ENCODE measurements at regions not wholly inside any gene's neighbourhood (a gene's known extent, or its start where the extent isn't known, plus 50 kb on each side); places are given as distances from the start of the nearest gene placed in this dataset.
"Not testable (repeated sequence)": the region's sequence is repeated elsewhere in the genome, so short reads cannot be mapped to it uniquely, and the experiment has no call there.

- DNase-seq: no peak
Observed at GRCh38 chr6:12476484-12476883, 186.3 kb downstream of the EDN1 start.

DNA sequence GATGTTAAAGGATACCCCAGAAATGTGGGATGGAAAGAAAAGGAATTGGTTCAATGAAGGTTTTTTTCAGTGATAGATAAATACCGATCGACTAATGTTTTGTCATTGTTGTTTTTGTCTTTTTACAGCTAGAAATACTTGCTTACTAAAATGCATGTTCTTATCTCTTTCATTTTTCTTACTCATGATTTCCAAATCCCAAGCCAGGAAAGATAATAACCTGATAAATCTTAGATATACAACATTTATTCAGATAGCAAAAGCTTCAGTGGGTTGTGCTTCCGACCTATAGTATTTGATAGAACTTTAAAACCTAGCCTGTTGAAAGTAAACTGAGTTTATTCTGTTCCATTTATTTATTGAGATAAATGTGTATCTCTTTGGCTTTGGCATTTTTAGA lies 187.5 kb downstream of the EDN1 start:
- no peak for DNase-seq

- no peak for DNase-seq
Observed at GRCh38 chr6:12478921-12479320, 188.8 kb downstream of the EDN1 start.

GRCh38 chr6:12479451-12479850 lies 189.3 kb downstream of the EDN1 start:
- no peak for DNase-seq

DNA sequence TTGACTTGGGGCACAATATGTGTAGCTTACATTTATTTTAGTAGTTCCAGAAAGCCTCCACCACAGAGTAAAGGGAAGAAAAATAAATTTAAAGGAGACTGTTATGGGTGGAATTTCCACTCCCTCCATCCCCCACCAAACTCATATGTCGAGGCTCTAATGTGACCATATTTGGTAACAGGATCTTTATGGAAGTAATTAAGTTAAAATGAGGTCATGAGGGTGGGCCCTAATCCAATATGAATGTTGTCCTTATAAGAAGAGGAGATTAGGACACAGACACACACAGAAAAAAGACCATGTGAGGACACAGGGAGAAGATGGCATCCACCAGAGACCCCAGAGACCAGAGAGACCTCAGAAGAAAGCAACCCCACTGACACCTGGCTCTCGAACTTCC lies 189.7 kb downstream of the EDN1 start:
- no peak for DNase-seq

GRCh38 chr6:12480379-12480778 lies 190.2 kb downstream of the EDN1 start:
- no peak for DNase-seq

DNA sequence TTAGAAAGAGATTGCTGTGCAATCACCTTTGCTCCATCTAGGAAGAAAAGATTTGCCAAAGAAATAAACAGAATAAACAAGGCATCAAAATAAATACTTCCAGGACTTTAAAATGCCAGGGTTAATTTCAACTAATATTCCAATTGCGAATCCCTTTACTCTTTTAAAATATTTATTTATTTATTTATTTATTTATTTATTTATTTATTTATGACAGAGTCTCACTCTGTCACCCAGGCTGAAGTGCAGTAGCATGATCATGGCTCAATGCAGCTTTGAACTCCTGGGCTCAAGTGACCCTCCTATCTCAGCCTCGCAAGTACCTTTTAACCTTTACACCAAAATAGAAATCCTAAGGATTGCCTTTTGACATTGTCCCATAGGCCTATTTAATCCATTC lies 191.1 kb downstream of the EDN1 start:
- DNase-seq: no peak

DNA sequence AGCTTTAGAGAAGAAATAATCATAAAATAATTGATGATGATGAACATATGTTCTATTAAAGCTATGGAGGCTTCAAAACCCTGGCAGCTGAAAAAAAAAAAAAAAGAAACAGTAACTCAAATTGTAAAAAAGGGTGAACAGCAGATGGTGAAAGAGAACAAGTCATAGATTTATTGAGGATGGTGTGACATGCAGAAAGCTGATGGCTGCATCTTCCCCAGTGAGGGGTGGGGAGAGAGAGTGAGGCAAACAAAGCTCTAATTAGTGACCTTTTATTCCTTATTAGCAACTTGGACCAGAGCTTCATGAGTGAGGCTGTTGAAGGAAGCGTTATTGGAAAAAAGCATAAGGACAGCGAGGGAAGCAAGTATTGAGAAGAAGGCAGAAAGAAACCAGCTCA lies 191.7 kb downstream of the EDN1 start:
- DNase-seq: no peak

DNA sequence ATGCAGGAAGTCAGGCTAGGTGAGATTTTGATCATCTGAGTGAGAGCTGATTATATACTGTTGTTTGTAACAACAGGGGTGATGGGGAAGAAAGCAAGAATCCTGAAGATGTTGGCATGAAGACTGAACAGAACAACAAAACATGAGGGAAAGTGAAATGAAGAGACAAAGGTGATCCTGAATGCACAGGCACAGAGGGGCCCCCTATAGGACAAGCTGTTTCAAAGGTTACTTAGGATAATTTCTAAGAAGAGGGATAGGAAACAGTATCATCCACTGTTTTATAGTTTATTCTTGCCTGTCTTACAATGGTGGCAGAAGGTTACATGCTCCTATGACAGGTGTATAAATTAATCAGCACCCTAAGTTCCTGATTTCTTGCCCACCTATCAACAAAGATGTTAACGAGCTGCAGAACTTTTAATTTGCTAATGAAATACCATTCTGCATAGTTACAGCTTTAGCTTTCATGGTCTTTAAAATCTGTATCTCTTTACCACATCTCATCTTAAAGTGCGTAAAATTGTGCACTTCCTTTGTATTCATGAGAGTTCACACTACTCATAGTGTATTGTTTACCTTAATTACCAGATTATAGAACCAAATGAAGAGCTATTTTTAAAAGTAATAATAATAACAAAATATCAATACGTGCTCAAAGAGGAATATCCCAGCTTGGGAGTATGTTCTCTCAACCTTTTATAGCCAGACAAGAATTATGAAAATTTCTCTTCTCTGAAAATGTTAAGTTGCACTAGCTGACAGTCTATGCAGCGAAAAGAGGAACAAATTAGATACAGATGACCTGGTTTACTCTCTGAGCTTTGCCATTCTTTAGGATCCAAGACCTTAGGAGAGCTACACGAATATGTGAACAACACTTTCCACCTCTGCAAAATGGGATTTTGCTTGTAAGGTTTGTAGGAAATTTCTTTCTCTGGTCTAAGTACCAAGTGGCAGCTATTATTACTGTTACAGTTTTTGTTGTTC lies 192.5 kb downstream of the EDN1 start:
- no peak for DNase-seq

GRCh38 chr6:12483712-12484111 lies 193.6 kb downstream of the EDN1 start:
- no peak for DNase-seq

- no peak for DNase-seq
Observed at GRCh38 chr6:12484519-12484918, 194.4 kb downstream of the EDN1 start.

DNA sequence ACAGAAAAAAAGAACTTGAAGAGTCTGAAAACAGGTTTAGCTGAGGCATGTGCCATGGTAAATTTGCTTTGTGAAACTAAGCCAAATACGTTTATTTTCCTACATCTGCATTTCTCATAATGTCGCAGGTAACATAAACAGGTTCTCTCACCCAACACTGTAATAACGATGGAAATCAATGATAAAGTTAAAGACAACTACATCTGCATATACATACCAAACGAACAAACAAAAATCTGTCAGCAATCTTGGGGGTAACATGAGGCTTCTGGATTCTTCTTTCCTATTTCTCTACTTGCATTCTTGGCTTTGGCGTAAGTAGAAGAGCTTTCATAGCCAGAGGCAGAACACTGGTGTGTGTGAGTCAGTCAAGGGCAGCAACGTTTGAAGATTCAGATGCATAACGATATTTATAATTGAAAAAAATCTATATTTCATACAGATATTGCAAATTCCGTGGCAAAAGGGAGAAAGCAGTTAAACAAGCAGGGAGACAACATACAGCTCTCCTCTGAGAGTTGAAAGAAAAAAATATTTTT lies 195.1 kb downstream of the EDN1 start:
- no peak for DNase-seq

DNA sequence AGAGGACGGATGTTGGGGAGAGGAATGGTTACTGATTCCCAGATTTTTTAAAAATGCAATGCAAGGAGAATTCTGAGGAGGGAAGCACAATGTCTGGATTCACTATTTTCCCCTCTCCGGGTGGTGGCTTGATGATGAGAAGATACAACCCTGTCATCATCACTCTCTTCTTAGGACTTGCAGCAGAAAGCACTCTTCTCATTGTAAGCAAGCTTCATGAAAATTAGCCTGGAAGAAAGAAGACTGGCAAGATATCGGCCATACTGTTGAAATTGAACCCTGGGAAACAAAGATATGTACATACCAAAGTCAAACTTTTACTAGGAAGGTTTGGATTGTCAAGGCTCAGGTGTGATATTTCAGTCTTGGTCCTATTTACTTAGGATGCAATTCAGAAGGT lies 195.7 kb downstream of the EDN1 start:
- DNase-seq: no peak

- no peak for DNase-seq
Observed at GRCh38 chr6:12490351-12490903, 200.3 kb downstream of the EDN1 start.

- peak in 11 of 58 donors; percentile 4 to 26 (median 7) for DNase-seq
Observed at GRCh38 chr6:12490904-12491571, 200.9 kb downstream of the EDN1 start.

DNA sequence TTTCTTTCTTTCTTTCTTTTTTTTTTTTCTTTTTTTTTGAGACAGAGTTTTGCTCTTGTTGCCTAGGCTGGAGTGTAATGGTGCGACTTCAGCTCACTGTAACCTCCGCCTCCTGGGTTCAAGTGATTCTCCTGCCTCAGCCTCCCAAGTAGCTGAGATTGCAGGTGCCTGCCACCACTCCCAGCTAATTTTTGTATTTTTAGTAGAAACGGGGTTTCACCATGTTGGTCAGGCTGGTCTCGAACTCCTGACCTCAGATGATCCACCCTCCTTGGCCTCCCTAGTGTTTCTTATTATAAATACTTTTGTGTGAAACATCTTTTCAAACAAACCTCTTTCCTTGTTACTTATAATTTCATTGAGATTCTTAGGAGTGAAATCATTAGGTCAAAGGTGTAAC lies 202.8 kb downstream of the EDN1 start:
- not testable (repeated sequence) for DNase-seq

- DNase-seq: peak in 7 of 58 donors; percentile 0 to 19 (median 3)
Observed at GRCh38 chr6:12493446-12493845, 203.3 kb downstream of the EDN1 start.

GRCh38 chr6:12494161-12494560 lies 204.0 kb downstream of the EDN1 start:
- no peak for DNase-seq

GRCh38 chr6:12501990-12502389 lies 211.8 kb downstream of the EDN1 start:
- no peak for DNase-seq

DNA sequence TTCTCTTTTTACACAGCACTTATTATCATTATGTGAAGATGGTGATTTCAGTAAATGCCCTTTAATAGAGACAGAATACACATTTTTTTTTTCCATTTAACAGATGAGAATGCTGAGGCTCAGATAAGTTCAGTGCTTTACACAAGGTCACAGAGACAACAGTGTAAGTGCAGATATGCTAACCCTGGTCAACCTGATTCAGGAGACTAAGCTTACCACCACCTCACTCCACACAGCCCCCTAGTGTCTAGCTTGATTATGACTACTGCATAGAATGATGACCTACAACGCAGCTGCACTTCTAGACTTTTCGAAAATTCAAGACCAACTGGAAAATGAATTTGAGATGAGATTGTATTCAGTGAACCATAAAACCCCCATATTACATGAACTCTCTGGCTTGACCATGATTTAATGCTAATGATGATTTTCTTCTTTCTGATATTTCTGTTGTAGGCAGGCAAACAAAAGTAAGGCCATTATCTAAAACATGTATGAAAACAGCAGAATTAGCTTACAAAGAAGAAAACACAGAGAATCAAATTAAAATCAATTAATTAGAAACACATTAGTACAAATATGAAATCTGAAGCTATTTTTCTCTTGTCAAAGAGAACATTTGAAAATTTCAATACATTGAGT lies 212.1 kb upstream of the PHACTR1 start:
- DNase-seq: no peak

GRCh38 chr6:12505486-12505885 lies 211.1 kb upstream of the PHACTR1 start:
- no peak for DNase-seq

GRCh38 chr6:12506159-12506558 lies 210.4 kb upstream of the PHACTR1 start:
- DNase-seq: no peak
